ENCODE measurements at regions not wholly inside any gene's neighbourhood (a gene's known extent, or its start where the extent isn't known, plus 50 kb on each side); places are given as distances from the start of the nearest gene placed in this dataset.

DNA sequence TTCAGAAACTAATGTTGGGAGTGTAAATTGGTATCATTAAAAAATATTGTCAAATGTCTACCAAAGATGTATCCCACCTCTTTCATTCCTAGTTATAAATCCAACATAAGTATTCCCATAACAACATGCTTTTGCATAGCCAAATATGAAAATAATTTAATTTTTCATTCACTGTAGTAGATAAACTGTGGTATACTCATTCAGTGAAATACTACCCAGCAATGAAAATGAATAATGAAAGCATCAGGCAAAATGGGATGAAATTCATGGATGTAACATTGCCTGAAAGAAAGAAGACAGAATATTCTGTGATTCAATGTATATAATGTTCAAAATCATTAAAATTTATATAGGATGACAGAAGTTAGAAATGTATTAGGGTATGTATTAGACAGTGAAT is 629.0 kb upstream of the MBL2 start:
- ATAC-seq (no peak), DNase-seq (no peak)
- Histone ChIP-seq H3K27me3 (no peaks in the 10 kb centered on the region), H3K4me1 (no peaks in the 10 kb centered on the region), H3K27ac (no peak overlapping the region), H3K4me3 (no peak overlapping the region), H3K9me3 (no peaks in the 10 kb centered on the region), H3K36me3 (replicated peaks in 1 of 2; ENCODE audit: insufficient read depth in 1 of 2, low read depth in 2 of 2) (no peaks in the 10 kb centered on the region)
- intact Hi-C loops (cut with DNase I) = no loop called here
- TF ChIP-seq, protein P1, sequence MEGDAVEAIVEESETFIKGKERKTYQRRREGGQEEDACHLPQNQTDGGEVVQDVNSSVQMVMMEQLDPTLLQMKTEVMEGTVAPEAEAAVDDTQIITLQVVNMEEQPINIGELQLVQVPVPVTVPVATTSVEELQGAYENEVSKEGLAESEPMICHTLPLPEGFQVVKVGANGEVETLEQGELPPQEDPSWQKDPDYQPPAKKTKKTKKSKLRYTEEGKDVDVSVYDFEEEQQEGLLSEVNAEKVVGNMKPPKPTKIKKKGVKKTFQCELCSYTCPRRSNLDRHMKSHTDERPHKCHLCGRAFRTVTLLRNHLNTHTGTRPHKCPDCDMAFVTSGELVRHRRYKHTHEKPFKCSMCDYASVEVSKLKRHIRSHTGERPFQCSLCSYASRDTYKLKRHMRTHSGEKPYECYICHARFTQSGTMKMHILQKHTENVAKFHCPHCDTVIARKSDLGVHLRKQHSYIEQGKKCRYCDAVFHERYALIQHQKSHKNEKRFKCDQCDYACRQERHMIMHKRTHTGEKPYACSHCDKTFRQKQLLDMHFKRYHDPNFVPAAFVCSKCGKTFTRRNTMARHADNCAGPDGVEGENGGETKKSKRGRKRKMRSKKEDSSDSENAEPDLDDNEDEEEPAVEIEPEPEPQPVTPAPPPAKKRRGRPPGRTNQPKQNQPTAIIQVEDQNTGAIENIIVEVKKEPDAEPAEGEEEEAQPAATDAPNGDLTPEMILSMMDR (IDR thresholded peaks at IDR 0.05) = no peak

DNA sequence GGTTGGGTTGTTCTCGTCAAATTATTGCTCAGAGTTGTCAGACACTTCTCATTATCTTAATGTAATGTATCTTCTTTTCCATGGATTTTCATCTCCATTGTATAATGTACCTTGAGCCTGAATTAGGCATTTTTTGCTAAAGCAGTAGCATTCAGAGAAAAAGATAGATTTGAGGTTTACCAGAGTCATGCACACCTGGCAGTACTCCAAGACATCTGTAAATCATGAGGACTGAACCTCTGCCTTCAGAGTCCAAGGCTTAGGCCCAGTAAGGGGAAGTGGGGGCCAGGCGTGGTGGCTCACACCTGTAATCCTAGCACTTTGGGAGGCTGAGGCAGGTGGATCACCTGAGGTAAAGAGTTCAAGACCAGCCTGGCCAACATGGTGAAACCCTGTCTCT is 624.3 kb upstream of the MBL2 start:
- no peaks in the 10 kb centered on the region for H3K9me3 ChIP-seq
- no peaks in the 10 kb centered on the region for H3K36me3 ChIP-seq (replicated peaks in 1 of 2; ENCODE audit: insufficient read depth in 1 of 2, low read depth in 2 of 2)
- no peak overlapping the region for H3K4me3 ChIP-seq
- DNase-seq = no peak
- intact Hi-C loops (cut with DNase I) = no loop called here
- no peak overlapping the region for H3K27ac ChIP-seq
- no peak for ATAC-seq
- WGBS, 2 donors = 61 to 91% methylated on average over 2 of the region's 2 CpGs
- no peak for TF ChIP-seq POLR2A (IDR thresholded peaks at IDR 0.05)
- TF ChIP-seq, protein P1 (IDR thresholded peaks at IDR 0.05) = no peak
- no peaks in the 10 kb centered on the region for H3K4me1 ChIP-seq
- no peaks in the 10 kb centered on the region for H3K27me3 ChIP-seq

DNA sequence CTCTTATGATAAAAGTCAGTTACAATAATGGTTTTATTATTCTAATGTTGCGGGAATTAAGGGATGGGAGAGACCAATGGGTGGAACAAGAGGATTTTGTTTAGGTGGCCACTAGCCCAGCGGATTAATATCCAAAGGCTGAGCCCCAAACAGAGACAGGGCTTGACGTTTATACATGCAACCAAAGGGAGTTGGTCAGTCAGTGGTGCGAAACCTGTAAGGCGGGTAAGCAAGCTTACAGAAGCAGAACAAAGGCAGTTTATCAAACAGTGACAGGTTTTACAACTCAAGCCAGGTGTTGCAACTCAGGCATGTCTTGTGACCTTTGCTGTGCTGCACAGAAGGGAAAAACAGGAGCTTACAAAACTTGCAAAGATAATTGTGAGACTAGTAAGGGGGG is 622.9 kb upstream of the MBL2 start:
- ATAC-seq (no peak), DNase-seq (no peak)
- Histone ChIP-seq H3K9me3 (no peaks in the 10 kb centered on the region), H3K36me3 (replicated peaks in 1 of 2; ENCODE audit: insufficient read depth in 1 of 2, low read depth in 2 of 2) (no peaks in the 10 kb centered on the region), H3K4me3 (no peak overlapping the region), H3K27me3 (no peaks in the 10 kb centered on the region), H3K27ac (no peak overlapping the region), H3K4me1 (no peaks in the 10 kb centered on the region)
- WGBS, 2 donors = 77 to 87% methylated on average over 5 of the region's 5 CpGs
- TF ChIP-seq, protein P1 (IDR thresholded peaks at IDR 0.05) = no peak
- no peak for TF ChIP-seq POLR2A (IDR thresholded peaks at IDR 0.05)
- intact Hi-C loops (cut with DNase I) = no loop called here

DNA sequence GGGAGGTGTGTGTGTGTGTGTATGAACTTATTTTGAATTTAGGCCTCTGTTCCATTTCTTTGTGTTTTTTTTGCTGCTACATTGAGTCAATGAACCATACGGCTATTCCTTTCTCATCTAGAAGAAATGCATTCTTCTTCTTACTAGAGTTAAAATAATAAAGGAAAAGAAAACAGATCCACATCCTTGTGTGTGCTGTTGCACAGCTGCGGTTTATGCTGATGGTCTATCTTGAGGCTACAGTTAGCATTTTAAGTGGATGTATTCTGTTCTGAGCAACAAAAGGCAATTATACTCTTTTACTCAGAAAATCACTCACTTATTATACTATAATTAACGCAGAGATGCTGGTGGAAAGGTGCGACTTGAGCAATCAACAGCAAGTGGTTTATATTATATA is 615.0 kb upstream of the MBL2 start:
- Histone ChIP-seq H3K4me3 (no peak overlapping the region), H3K27ac (no peak overlapping the region), H3K9me3 (no peaks in the 10 kb centered on the region), H3K27me3 (no peaks in the 10 kb centered on the region), H3K4me1 (no peaks in the 10 kb centered on the region), H3K36me3 (replicated peaks in 1 of 2; ENCODE audit: insufficient read depth in 1 of 2, low read depth in 2 of 2) (no peaks in the 10 kb centered on the region)
- WGBS, 2 donors = 86 to 87% methylated on average over 4 of the region's 4 CpGs
- no peak for TF ChIP-seq POLR2A (IDR thresholded peaks at IDR 0.05)
- TF ChIP-seq, protein P1 (IDR thresholded peaks at IDR 0.05) = no peak
- no peak for DNase-seq
- intact Hi-C loops (cut with DNase I) = no loop called here
- no peak for ATAC-seq

DNA sequence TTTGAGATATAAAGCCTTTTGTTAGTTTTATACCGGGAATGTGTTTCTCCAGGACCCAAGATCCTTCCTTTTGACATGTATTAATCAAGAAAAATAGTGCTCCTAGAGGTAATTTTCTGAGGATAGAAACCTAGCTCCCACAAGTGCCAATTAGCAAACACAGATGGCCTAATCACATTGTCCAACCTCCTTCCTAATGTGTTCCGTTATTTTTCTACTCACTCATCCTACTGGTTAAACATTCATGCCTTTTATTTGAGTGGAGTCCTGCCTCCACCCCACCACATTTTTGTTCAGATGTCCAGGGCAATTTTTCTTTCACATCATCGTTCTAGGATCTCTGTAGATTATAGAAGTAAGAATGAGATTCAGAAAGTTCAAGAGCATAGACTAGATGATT is 610.0 kb upstream of the MBL2 start:
- no peak for ATAC-seq
- WGBS, 2 donors = 49 to 63% methylated on average over 3 of the region's 3 CpGs
- H3K27me3 ChIP-seq = no peaks in the 10 kb centered on the region

More for the DNA sequence above, 610.0 kb upstream of the MBL2 start:
- Histone ChIP-seq H3K36me3 (replicated peaks in 1 of 2; ENCODE audit: insufficient read depth in 1 of 2, low read depth in 2 of 2) (no peaks in the 10 kb centered on the region), H3K27ac (no peak overlapping the region), H3K4me3 (no peak overlapping the region), H3K9me3 (no peaks in the 10 kb centered on the region), H3K4me1 (no peaks in the 10 kb centered on the region)
- TF ChIP-seq, protein P1 (IDR thresholded peaks at IDR 0.05) = no peak
- TF ChIP-seq POLR2A (IDR thresholded peaks at IDR 0.05) = no peak
- no peak for DNase-seq
- intact Hi-C loops (cut with DNase I) = no loop called here
